HEK293T (cell line): ENCODE measurements at regions not wholly inside any gene's neighbourhood (a gene's known extent, or its start where the extent isn't known, plus 50 kb on each side); places are given as distances from the start of the nearest gene placed in this dataset.

Source experiments
- CTCF ChIA-PET: fragments of 350-600 bp; formaldehyde crosslinking; extraction: SDS; loops from one replicate; lab custom pipeline; 2021; ENCODE audit warnings: antibody characterized with exemption, inconsistent platforms; lab: Yijun Ruan, JAX
- POLR2A ChIA-PET: fragments of 350-600 bp; formaldehyde crosslinking; extraction: SDS; loops from one replicate; lab custom pipeline; 2020; ENCODE audit warnings: antibody characterized with exemption, inconsistent platforms; lab: Yijun Ruan, JAX
- DNase-seq: peaks from one replicate; pipeline ENCODE4 v3.0.0; 2012; ENCODE audit warnings: mixed read lengths; ENCODE audit errors: extremely low spot score
- ARNT ChIP-seq: fragments of 450-650 bp; IDR thresholded peaks from 2 replicates; pipeline ENCODE4 v1.6.1; 2017; ENCODE audit warnings: mild to moderate bottlenecking
- BHLHE40 ChIP-seq: fragments of 450-650 bp; IDR thresholded peaks from 2 replicates; pipeline ENCODE4 v1.6.1; 2016; ENCODE audit warnings: mild to moderate bottlenecking, moderate library complexity, borderline replicate concordance
- CTBP1 ChIP-seq: fragments of 450-650 bp; IDR thresholded peaks from 2 replicates; pipeline ENCODE4 v1.6.1; 2016; ENCODE audit warnings: borderline replicate concordance
- ELF4 ChIP-seq: fragments of 450-650 bp; IDR thresholded peaks from 2 replicates; pipeline ENCODE4 v1.6.1; 2017; ENCODE audit warnings: antibody characterized with exemption
- FOXA1 ChIP-seq: fragments of 450-650 bp; IDR thresholded peaks from 2 replicates; pipeline ENCODE4 v1.6.1; 2016; ENCODE audit warnings: mild to moderate bottlenecking
- FOXK2 ChIP-seq: fragments of 450-650 bp; IDR thresholded peaks from 2 replicates; pipeline ENCODE4 v1.6.1; 2016; ENCODE audit warnings: mild to moderate bottlenecking
- FOXM1 ChIP-seq: fragments of 450-650 bp; IDR thresholded peaks from 2 replicates; pipeline ENCODE4 v1.6.1; 2017; ENCODE audit warnings: mild to moderate bottlenecking, borderline replicate concordance
- HDGF ChIP-seq: fragments of 450-650 bp; IDR thresholded peaks from 2 replicates; pipeline ENCODE4 v1.6.1; 2017; ENCODE audit warnings: antibody characterized with exemption, borderline replicate concordance
- L3MBTL2 ChIP-seq: fragments of 450-650 bp; conservative IDR thresholded peaks from 2 replicates; pipeline ENCODE4 v1.6.1; 2016; ENCODE audit warnings: mild to moderate bottlenecking
- LEF1 ChIP-seq: fragments of 450-650 bp; IDR thresholded peaks from 2 replicates; pipeline ENCODE4 v1.6.1; 2017; ENCODE audit warnings: mild to moderate bottlenecking, borderline replicate concordance
- NFRKB ChIP-seq: fragments of 450-650 bp; IDR thresholded peaks from 2 replicates; pipeline ENCODE4 v1.6.1; 2016; ENCODE audit warnings: mild to moderate bottlenecking, moderate library complexity
- PKNOX1 ChIP-seq: fragments of 450-650 bp; IDR thresholded peaks from 2 replicates; pipeline ENCODE4 v1.6.1; 2016
- SP1 ChIP-seq: fragments of 450-650 bp; IDR thresholded peaks from 2 replicates; pipeline ENCODE4 v1.6.1; 2017
- SUZ12 ChIP-seq: fragments of 450-650 bp; IDR thresholded peaks from 2 replicates; pipeline ENCODE4 v1.6.1; 2016; ENCODE audit warnings: mild to moderate bottlenecking
- TARDBP ChIP-seq: fragments of 450-650 bp; IDR thresholded peaks from 2 replicates; pipeline ENCODE4 v1.6.1; 2016
- ZNF384 ChIP-seq: fragments of 450-650 bp; IDR thresholded peaks from 2 replicates; pipeline ENCODE4 v1.6.1; 2016

- TF ChIP-seq BHLHE40 (no peak), FOXM1 (no peak), ZNF384 (no peak), CTBP1 (no peak), NFRKB (no peak), HDGF (no peak), SP1 (no peak), LEF1 (no peak), ELF4 (no peak), L3MBTL2 (no peak), TARDBP (no peak), ARNT (no peak), FOXA1 (no peak), SUZ12 (no peak), PKNOX1 (no peak)
- CTCF ChIA-PET, result interaction anchor here (0.9 kb wide), 1 partner anchor 420 kb away, joined by 3 read pairs; no protein-coding TSS in a partner anchor
- POLR2A ChIA-PET, result no interaction called here
- DNase-seq, result no peak
Observed at GRCh38 chr15:94744080-94744793, 512.9 kb downstream of the MCTP2 start.

GRCh38 chr15:94745371-94745770 is 514.0 kb downstream of the MCTP2 start:
- POLR2A ChIA-PET, result no interaction called here

GRCh38 chr15:94747510-94747909 is 516.1 kb downstream of the MCTP2 start:
- DNase-seq, result no peak
- ChIA-PET CTCF (no interaction called here), POLR2A (no interaction called here)
- TF ChIP-seq ELF4 (no peak), TARDBP (no peak), CTBP1 (no peak), FOXM1 (no peak), LEF1 (no peak), FOXK2 (no peak), ZNF384 (no peak), NFRKB (no peak), BHLHE40 (no peak), HDGF (no peak), ARNT (no peak), PKNOX1 (no peak), SP1 (no peak), SUZ12 (no peak), L3MBTL2 (no peak), FOXA1 (no peak)

More at GRCh38 chr15:94745371-94745770, 514.0 kb downstream of the MCTP2 start:
- DNase-seq, result no peak
- CTCF ChIA-PET, result no interaction called here
- no peak for TF ChIP-seq FOXM1

GRCh38 chr15:94749811-94750617 is 518.7 kb downstream of the MCTP2 start:
- POLR2A ChIA-PET, result no interaction called here
- TF ChIP-seq PKNOX1, result no peak
- no peak for TF ChIP-seq L3MBTL2
- no peak for TF ChIP-seq ARNT
- TF ChIP-seq HDGF, result no peak
- no peak for TF ChIP-seq FOXK2
- no peak for TF ChIP-seq ZNF384
- TF ChIP-seq FOXA1, result no peak
- no peak for DNase-seq
- CTCF ChIA-PET, result interaction anchor here (0.7 kb wide), 1 partner anchor 586 kb away, joined by 3 read pairs; no protein-coding TSS in a partner anchor

GRCh38 chr15:94760348-94760747 is 529.0 kb downstream of the MCTP2 start:
- TF ChIP-seq FOXA1 (no peak), BHLHE40 (no peak), FOXK2 (no peak), TARDBP (no peak), ELF4 (no peak), L3MBTL2 (no peak), NFRKB (no peak), ARNT (no peak), SUZ12 (no peak)
- CTCF ChIA-PET, result no interaction called here

GRCh38 chr15:94761574-94761973 is 530.2 kb downstream of the MCTP2 start:
- CTCF ChIA-PET, result no interaction called here
- DNase-seq, result no peak
- POLR2A ChIA-PET, result no interaction called here
- TF ChIP-seq FOXA1, result no peak
- TF ChIP-seq ELF4, result no peak
- TF ChIP-seq FOXM1, result no peak
- no peak for TF ChIP-seq NFRKB

More at GRCh38 chr15:94760348-94760747, 529.0 kb downstream of the MCTP2 start:
- POLR2A ChIA-PET, result no interaction called here
- no peak for DNase-seq
